Astrocyte of the cerebellum (primary cell): ENCODE measurements at regions not wholly inside any gene's neighbourhood (a gene's known extent, or its start where the extent isn't known, plus 50 kb on each side); places are given as distances from the start of the nearest gene placed in this dataset.

ENCODE experiments used
- DNase-seq: peaks from one replicate; pipeline ENCODE4 v3.0.0-alpha.2; 2011; ENCODE audit warnings: low read depth
- H3K4me3 ChIP-seq: 2 replicates; pipeline ENCODE4 v1.5.1; 2011; ENCODE audit warnings: mild to moderate bottlenecking, low read depth, low read length, moderate library complexity
- CTCF ChIP-seq: IDR thresholded peaks from 2 replicates; pipeline ENCODE4 v1.5.1; 2012; ENCODE audit warnings: low read length, low read depth, moderate library complexity, mild to moderate bottlenecking; ENCODE audit errors: missing control alignments
- in situ Hi-C: cut with HindIII; loops from 2 replicates; pipeline ENCODE4 v1.10.0; 2017; ENCODE audit warnings: low sequenced_read_pairs

GRCh38 chr2:12637754-12638153, 79.0 kb upstream of the TRIB2 start:
- DNase-seq = no peak
- no peak for TF ChIP-seq CTCF
- in situ Hi-C loops = no loop called here

DNA sequence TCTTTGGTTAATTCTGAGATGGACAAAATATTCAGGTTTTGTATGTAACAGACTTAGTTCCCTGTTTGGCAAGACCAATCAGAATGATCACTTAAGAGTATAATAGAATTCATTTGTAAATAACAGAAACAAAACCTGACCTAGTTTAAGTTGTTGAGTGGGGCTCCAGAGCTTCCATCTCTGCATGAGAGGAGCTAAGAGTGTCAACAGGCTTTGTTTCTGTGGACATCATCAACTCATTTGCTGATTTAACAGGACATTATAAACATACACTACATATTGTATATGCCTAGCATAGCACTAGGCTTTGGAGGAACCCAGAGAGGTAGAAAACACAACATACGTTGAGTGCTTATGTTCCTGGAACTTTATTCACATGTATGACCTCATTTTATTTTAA, 75.3 kb upstream of the TRIB2 start:
- DNase-seq = no peak
- in situ Hi-C loops = no loop called here
- no peak for TF ChIP-seq CTCF
- no peak overlapping the region for H3K4me3 ChIP-seq

More at GRCh38 chr2:12637754-12638153, 79.0 kb upstream of the TRIB2 start:
- H3K4me3 ChIP-seq = no peak overlapping the region

DNA sequence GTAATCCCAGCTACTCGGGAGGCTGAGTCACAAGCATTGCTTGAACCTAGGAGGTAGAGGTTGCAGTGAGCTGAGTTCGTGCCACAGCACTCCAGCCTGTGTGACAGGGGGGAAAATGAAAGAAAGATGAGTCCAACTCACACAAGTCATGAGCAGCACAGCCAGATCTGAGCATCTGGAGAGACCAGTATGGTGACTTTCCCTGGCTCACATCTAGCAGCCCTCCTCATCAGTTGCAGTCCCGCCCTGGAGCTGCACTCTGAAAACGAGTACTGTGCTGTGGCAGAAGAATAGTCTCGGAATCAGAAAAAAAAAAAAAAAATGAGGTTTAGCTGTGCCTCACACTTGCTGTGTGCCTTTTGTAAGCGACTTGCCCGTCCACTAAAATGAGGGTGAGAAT, 74.4 kb upstream of the TRIB2 start:
- in situ Hi-C loops = no loop called here

DNA sequence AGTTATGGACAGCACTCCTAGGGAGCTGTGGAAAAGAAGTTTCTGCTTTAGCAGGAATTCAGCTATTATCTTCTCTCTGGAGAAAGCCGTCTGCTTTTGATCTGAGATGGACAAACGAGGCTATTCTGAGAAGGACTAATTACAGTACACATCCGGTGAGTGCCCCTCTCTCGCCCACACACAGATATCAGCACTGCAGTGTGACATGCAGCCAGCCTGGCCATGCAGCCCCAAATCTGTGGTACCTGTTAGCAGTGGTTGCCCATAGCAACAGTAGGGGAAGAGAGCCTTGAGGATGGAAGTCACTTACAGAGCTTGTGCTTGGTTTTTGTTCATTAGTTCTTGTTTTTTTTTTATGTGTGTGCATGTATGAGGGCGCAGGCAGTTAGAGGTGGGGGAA, 73.9 kb upstream of the TRIB2 start:
- in situ Hi-C loops = no loop called here
- H3K4me3 ChIP-seq = no peak overlapping the region
- no peak for TF ChIP-seq CTCF
- no peak for DNase-seq

More for the DNA sequence above, 74.4 kb upstream of the TRIB2 start:
- TF ChIP-seq CTCF = no peak
- no peak overlapping the region for H3K4me3 ChIP-seq
- no peak for DNase-seq

- in situ Hi-C loops = no loop called here
- TF ChIP-seq CTCF = no peak
- DNase-seq = no peak
- no peak overlapping the region for H3K4me3 ChIP-seq
Measured at GRCh38 chr2:12649602-12650400, 66.9 kb upstream of the TRIB2 start.

- TF ChIP-seq CTCF = no peak
- H3K4me3 ChIP-seq = no peak overlapping the region
- in situ Hi-C loops = no loop called here
- DNase-seq = no peak
Measured at GRCh38 chr2:12651641-12652040, 65.1 kb upstream of the TRIB2 start.
